HG03432 (cell line): ENCODE measurements at regions not wholly inside any gene's neighbourhood (a gene's known extent, or its start where the extent isn't known, plus 50 kb on each side); places are given as distances from the start of the nearest gene placed in this dataset.
"Not testable (repeated sequence)": the region's sequence is repeated elsewhere in the genome, so short reads cannot be mapped to it uniquely, and the experiment has no call there.

Experiments
- ATAC-seq: cut with Tn5 transposase; IDR thresholded peaks from one replicate; pipeline ENCODE4 v1.9.1; 2021; ENCODE audit warnings: mild to moderate bottlenecking, moderate library complexity; ENCODE audit not compliant: unreplicated experiment

GRCh38 chr17:20633268-20634059 is 53.9 kb downstream of the CDRT15L2 start:
- ATAC-seq: not testable (repeated sequence)

- not testable (repeated sequence) for ATAC-seq
These were observed 60.6 kb downstream of the CDRT15L2 start for GRCh38 chr17:20640147-20640546.

GRCh38 chr17:20646661-20647272 is 67.2 kb downstream of the CDRT15L2 start:
- ATAC-seq: not testable (repeated sequence)

GRCh38 chr17:20649097-20649767 is 69.7 kb downstream of the CDRT15L2 start:
- peak; percentile 91 for ATAC-seq

- ATAC-seq: not testable (repeated sequence)
These were observed 71.5 kb downstream of the CDRT15L2 start for GRCh38 chr17:20651022-20651421.

- not testable (repeated sequence) for ATAC-seq
These were observed 72.2 kb downstream of the CDRT15L2 start for GRCh38 chr17:20651736-20652135.

GRCh38 chr17:20653391-20653790 is 73.9 kb downstream of the CDRT15L2 start:
- not testable (repeated sequence) for ATAC-seq

GRCh38 chr17:20654114-20654513 is 74.6 kb downstream of the CDRT15L2 start:
- not testable (repeated sequence) for ATAC-seq

- not testable (repeated sequence) for ATAC-seq
These were observed 75.1 kb downstream of the CDRT15L2 start for GRCh38 chr17:20654575-20654974.

- ATAC-seq: peak; percentile 51
These were observed 85.8 kb downstream of the CDRT15L2 start for GRCh38 chr17:20665103-20665955.

- ATAC-seq: not testable (repeated sequence)
These were observed 87.2 kb downstream of the CDRT15L2 start for GRCh38 chr17:20666689-20667088.

- not testable (repeated sequence) for ATAC-seq
These were observed 88.2 kb downstream of the CDRT15L2 start for GRCh38 chr17:20667712-20668111.

GRCh38 chr17:20668316-20668715 is 88.8 kb downstream of the CDRT15L2 start:
- ATAC-seq: not testable (repeated sequence)

GRCh38 chr17:20668868-20669267 is 89.3 kb downstream of the CDRT15L2 start:
- ATAC-seq: not testable (repeated sequence)

- peak; percentile 75 for ATAC-seq
These were observed 91.0 kb downstream of the CDRT15L2 start for GRCh38 chr17:20670506-20670905.

GRCh38 chr17:20674374-20674773 is 94.8 kb downstream of the CDRT15L2 start:
- ATAC-seq: not testable (repeated sequence)

GRCh38 chr17:20675707-20676106 is 96.2 kb downstream of the CDRT15L2 start:
- ATAC-seq: peak; percentile 47

GRCh38 chr17:20676656-20677055 is 97.1 kb downstream of the CDRT15L2 start:
- not testable (repeated sequence) for ATAC-seq

- not testable (repeated sequence) for ATAC-seq
These were observed 97.9 kb downstream of the CDRT15L2 start for GRCh38 chr17:20677469-20677868.

- peak; percentile 50 for ATAC-seq
These were observed 98.9 kb downstream of the CDRT15L2 start for GRCh38 chr17:20678424-20678823.
